ENCODE measurements at regions not wholly inside any gene's neighbourhood (a gene's known extent, or its start where the extent isn't known, plus 50 kb on each side); places are given as distances from the start of the nearest gene placed in this dataset.

- DNase-seq: no peak
Observed at GRCh38 chr10:33453081-33454025, 118.9 kb upstream of the NRP1 start.

- DNase-seq: no peak
Observed at GRCh38 chr10:33448421-33449140, 114.1 kb upstream of the NRP1 start.

DNA sequence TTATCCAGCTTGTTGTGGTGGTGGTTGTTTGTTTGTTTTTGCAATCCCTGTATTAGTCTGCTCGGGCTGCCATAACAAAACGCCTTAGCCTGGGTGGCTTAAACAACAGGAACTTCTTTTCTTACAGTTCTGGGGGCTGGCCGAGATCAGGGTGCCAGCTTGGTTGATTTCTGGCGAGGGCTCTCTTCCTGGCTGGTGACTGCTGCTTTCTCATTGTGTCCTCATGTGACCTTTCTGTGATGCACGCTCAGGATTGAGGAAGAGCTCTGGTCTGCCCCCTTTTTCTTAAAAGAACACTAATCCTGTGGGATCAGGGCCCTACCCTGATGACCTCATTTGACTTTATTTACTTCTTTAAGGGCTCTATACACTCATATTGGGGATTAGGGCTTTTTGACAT lies 107.1 kb upstream of the NRP1 start:
- peak; percentile 2 for DNase-seq

GRCh38 chr10:33434933-33435332 lies 100.5 kb upstream of the NRP1 start:
- DNase-seq: no peak

DNA sequence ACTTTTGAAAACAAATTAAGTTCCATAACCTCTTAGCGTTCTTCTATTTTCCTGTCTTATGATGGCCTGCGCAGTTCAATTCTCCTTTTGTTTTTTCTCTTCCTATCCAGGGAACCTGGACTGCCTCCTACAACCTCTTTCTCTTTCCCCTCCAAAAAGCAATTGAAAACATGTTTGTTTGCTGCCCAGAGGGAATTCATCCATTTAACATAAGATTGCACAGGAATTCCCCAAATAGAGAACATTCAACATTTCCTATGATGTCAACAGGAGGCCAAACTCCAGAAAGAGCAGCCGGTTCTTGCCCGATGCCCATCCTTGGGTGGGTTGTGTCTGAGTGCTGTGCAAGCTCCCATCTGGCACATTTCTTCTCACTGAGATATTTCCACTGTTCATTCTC lies 94.2 kb upstream of the NRP1 start:
- no peak for DNase-seq

DNA sequence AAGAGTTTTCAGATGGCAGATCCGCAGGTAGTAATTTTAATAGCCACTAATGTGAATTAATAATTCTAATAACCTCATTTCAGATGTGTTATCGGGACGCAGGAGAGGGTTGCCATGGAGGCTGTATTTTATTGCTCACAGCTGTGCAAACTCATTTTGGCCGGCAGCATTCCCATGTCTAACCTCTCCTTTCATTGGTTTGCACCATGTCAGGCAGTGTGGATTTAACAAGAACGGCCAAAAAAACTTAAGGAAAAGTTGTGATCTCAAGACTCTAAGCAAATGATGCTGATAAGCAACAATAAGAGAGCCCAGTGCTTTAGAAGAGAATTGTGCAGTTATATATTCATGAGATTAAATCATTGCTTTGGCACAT lies 88.7 kb upstream of the NRP1 start:
- no peak for DNase-seq

GRCh38 chr10:33422471-33423153 lies 88.1 kb upstream of the NRP1 start:
- DNase-seq: no peak

- peak; percentile 40 for DNase-seq
Observed at GRCh38 chr10:33421789-33422462, 87.5 kb upstream of the NRP1 start.

DNA sequence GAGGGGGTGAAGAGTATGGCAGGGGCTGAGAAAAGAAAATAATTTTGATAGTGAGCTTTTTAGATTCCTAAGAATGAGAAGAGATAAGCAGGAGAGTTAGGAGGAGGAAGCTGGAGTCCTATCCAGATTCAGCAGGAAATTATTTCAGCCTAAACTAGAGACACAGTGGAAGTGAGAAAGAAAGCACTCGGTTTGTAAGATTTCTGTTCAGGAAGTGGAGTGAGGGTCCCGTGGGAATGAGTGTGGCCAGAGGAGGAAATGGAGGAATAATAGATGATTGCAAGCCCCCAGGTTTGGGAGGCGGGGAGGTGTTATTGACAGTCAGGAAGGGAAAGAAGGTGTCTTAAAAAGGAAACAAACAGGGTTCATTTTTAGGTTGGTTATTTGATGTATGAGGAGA lies 84.8 kb upstream of the NRP1 start:
- peak; percentile 11 for DNase-seq

DNA sequence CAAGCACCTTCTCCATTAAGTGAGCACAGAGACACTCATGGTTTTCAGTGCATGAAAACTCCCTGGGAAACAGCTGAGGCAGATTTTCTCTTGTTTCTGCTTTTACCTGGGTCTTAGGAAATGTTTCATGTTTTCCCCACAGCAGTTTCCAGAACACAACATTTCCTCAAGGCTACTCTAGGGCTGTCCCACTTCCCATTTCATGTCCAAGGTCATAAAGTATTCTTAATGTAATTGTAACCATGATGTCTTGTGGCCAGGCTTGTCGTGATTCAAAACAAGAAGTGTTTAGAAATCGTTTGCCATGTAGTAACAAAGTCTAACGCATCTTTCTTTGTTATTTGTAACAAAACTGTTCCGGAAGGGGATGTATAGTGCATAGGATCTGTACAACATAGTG lies 83.8 kb upstream of the NRP1 start:
- DNase-seq: no peak

- DNase-seq: no peak
Observed at GRCh38 chr10:33416691-33417090, 82.2 kb upstream of the NRP1 start.

DNA sequence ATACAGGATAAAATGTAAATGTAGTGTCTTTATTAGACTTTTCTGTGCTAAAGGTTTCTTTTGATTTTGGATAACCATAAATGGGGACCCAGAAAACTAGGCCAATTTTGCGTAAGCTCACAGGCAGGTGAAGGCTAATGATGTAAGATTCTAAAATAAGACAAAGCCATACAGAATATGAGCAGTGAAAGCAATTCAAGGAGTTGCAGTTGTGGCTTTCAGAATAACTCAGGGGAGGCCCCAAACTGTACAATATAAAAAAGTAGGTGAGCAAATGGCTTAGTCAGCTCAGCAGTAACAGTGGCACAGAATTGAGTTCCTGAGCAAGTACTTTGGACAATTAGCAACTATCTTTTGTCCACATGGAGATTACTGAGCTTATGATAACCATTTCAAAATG lies 81.7 kb upstream of the NRP1 start:
- no peak for DNase-seq

GRCh38 chr10:33414841-33415240 lies 80.4 kb upstream of the NRP1 start:
- no peak for DNase-seq

- peak; percentile 8 for DNase-seq
Observed at GRCh38 chr10:33412653-33413361, 78.3 kb upstream of the NRP1 start.

DNA sequence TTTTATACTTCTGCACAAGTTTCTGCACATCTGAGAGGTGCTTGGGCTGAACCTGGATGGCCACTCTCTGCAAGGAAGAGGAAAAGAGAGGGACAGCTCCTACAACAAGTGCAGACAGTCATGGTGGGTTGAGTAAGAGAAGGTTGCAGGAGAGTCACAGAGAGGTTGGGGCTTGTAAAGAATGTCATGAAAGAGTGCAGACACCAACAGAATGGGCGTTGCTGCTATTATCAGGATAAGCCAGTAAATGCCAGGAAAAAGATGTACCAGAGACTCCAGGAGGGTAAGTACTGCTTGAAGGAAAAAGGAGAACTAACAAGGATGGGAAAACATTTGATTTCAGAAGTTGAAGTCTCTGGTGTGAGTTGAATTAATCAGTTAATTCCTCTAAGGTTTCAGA lies 77.8 kb upstream of the NRP1 start:
- no peak for DNase-seq

GRCh38 chr10:33410860-33411234 lies 76.4 kb upstream of the NRP1 start:
- DNase-seq: no peak

- no peak for DNase-seq
Observed at GRCh38 chr10:33410096-33410859, 75.8 kb upstream of the NRP1 start.

GRCh38 chr10:33406596-33406995 lies 72.1 kb upstream of the NRP1 start:
- no peak for DNase-seq

DNA sequence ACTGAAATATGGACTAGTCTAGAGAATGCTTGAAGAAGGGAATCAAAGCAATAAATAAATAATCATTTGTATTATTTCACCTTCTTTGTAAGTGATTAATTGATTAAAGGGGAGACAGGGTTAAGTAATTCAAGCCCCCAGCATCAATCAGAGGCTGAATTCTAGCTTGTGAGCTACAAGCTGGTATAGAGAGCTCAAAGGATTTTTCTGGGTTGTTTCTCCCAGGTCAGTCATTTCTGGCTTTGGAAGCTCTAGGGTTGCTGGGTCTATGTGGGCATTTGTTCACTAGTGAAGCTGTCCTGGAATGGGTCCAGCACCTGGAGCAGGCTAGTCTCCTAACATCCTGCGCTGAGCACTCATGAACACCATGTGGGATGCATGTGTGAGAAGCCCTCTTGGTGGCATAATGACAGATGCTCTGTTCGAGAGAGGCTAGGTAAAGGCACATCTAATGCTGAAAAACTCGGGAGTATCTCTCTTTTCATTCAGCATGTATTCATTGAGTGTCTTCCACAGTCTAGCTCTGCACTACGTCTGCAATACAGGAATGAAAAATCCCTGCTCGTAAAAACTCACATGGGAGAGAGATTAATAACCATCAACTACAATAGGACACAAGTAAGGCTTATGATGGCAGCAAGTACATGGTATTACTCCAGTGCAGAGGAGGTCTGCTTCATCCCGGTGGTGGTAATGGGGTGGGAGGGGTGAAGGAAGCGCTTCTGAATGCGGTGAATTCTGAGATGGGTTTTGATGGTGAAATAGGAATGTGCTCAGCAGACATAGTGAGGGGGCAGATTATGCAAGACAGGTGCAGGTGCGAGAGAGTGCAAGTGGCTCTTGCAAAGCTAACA lies 68.0 kb upstream of the NRP1 start:
- DNase-seq: no peak

DNA sequence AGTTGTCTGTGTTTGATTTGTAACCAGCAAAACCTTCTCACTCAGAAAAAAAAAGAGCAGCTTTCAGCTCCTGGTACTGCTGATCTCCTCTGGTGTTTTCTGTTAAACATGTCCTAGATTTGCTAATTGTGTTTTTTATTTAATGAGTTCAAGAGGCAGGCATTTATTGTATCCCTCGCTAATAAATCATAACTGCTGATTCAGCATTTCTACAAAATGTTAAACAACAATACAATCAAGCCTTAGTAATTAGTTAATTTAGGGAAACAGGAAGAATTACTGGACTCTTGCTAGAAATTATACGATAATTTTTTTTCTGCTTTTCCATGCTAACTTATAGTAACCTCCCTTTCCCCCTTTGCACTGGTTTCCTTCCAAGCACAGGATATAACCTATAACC lies 66.8 kb upstream of the NRP1 start:
- DNase-seq: no peak

DNA sequence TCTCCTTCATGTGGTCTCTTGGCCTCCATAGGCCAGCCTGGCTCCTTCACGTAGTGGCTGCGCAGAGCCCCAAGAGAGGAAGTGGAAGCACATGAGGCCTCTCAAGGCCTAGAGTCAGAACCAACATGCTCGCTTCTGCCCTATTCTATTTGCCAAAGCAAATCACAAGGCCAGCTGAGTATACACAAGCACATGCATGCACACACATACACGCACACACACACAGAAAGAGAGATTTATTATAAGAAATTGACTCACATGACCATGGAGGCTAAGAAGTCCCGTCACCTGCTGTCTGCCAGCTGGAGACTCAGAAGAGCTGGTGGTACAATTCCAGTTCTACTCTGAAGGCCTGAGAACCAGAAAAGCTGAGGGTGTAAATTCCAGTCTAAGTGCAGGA lies 64.3 kb upstream of the NRP1 start:
- DNase-seq: no peak

All from dermis blood vessel endothelial cell (primary cell).